ENCODE measurements at regions not wholly inside any gene's neighbourhood (a gene's known extent, or its start where the extent isn't known, plus 50 kb on each side); places are given as distances from the start of the nearest gene placed in this dataset.
"Not testable (repeated sequence)": the region's sequence is repeated elsewhere in the genome, so short reads cannot be mapped to it uniquely, and the experiment has no call there.

- DNase-seq, H3K27ac Mint-ChIP-seq, POLR2A ChIA-PET, H3K4me1 Mint-ChIP-seq, H3K9me3 Mint-ChIP-seq, H3K4me3 Mint-ChIP-seq, ATAC-seq, H3K27me3 Mint-ChIP-seq, H3K36me3 Mint-ChIP-seq: not testable (repeated sequence)
Measured at GRCh38 chr9:67708109-67708508, 150.6 kb upstream of the ANKRD20A1 start.

GRCh38 chr9:67711429-67711828, 147.3 kb upstream of the ANKRD20A1 start:
- H3K4me1 Mint-ChIP-seq, H3K36me3 Mint-ChIP-seq, H3K27me3 Mint-ChIP-seq, H3K9me3 Mint-ChIP-seq, DNase-seq, H3K4me3 Mint-ChIP-seq, POLR2A ChIA-PET, H3K27ac Mint-ChIP-seq: not testable (repeated sequence)
- ATAC-seq: peak in 1 of 2 donors; percentile 58

GRCh38 chr9:67711931-67712330, 146.8 kb upstream of the ANKRD20A1 start:
- H3K27me3 Mint-ChIP-seq, H3K4me1 Mint-ChIP-seq, ATAC-seq, POLR2A ChIA-PET, H3K36me3 Mint-ChIP-seq, H3K9me3 Mint-ChIP-seq: not testable (repeated sequence)
- Mint-ChIP-seq H3K4me3 (peak overlapping the region in 2 of 10 donors; percentile 50 to 59), H3K27ac (peak overlapping the region in 1 of 10 donors; percentile 27)
- peak in 1 of 10 donors; percentile 7 for DNase-seq

- ATAC-seq, H3K36me3 Mint-ChIP-seq, H3K27me3 Mint-ChIP-seq, H3K4me1 Mint-ChIP-seq, H3K9me3 Mint-ChIP-seq, POLR2A ChIA-PET: not testable (repeated sequence)
- peak overlapping the region in 6 of 10 donors; percentile 72 to 93 (median 85) for H3K27ac Mint-ChIP-seq
- peak overlapping the region in 9 of 10 donors; percentile 19 to 77 (median 59) for H3K4me3 Mint-ChIP-seq
- peak in 3 of 10 donors; percentile 0 to 58 (median 5) for DNase-seq
Measured at GRCh38 chr9:67712956-67713355, 145.8 kb upstream of the ANKRD20A1 start.

GRCh38 chr9:67717830-67718388, 140.8 kb upstream of the ANKRD20A1 start:
- H3K36me3 Mint-ChIP-seq, H3K4me1 Mint-ChIP-seq, H3K27me3 Mint-ChIP-seq, H3K4me3 Mint-ChIP-seq, POLR2A ChIA-PET, H3K9me3 Mint-ChIP-seq, H3K27ac Mint-ChIP-seq: not testable (repeated sequence)
- peak; percentile 15 to 84 (median 52) for DNase-seq
- ATAC-seq: peak; percentile 15 to 34

- H3K4me3 Mint-ChIP-seq, H3K27ac Mint-ChIP-seq, H3K4me1 Mint-ChIP-seq, POLR2A ChIA-PET, H3K27me3 Mint-ChIP-seq, H3K9me3 Mint-ChIP-seq, H3K36me3 Mint-ChIP-seq, ATAC-seq: not testable (repeated sequence)
- peak in 2 of 10 donors; percentile 0 to 16 for DNase-seq
Measured at GRCh38 chr9:67720491-67720890, 138.2 kb upstream of the ANKRD20A1 start.

GRCh38 chr9:67722460-67723090, 136.2 kb upstream of the ANKRD20A1 start:
- H3K36me3 Mint-ChIP-seq, H3K9me3 Mint-ChIP-seq, POLR2A ChIA-PET, H3K4me3 Mint-ChIP-seq, H3K27me3 Mint-ChIP-seq, DNase-seq, H3K27ac Mint-ChIP-seq, H3K4me1 Mint-ChIP-seq: not testable (repeated sequence)
- ATAC-seq: peak; percentile 78 to 81

GRCh38 chr9:67723185-67723584, 135.5 kb upstream of the ANKRD20A1 start:
- peak in 1 of 2 donors; percentile 19 for ATAC-seq

GRCh38 chr9:67724885-67725284, 133.8 kb upstream of the ANKRD20A1 start:
- H3K27me3 Mint-ChIP-seq, H3K27ac Mint-ChIP-seq, ATAC-seq, H3K9me3 Mint-ChIP-seq, POLR2A ChIA-PET, H3K4me1 Mint-ChIP-seq, H3K36me3 Mint-ChIP-seq: not testable (repeated sequence)
- peak overlapping the region in 2 of 10 donors; percentile 60 to 63 for H3K4me3 Mint-ChIP-seq
- peak in 6 of 10 donors; percentile 1 to 62 (median 16) for DNase-seq

More at GRCh38 chr9:67723185-67723584, 135.5 kb upstream of the ANKRD20A1 start:
- H3K27ac Mint-ChIP-seq: peak overlapping the region in 4 of 10 donors; percentile 29 to 87 (median 50)
- peak in 7 of 10 donors; percentile 3 to 53 (median 27) for DNase-seq
- POLR2A ChIA-PET, H3K27me3 Mint-ChIP-seq, H3K9me3 Mint-ChIP-seq, H3K4me1 Mint-ChIP-seq, H3K36me3 Mint-ChIP-seq: not testable (repeated sequence)
- H3K4me3 Mint-ChIP-seq: peak overlapping the region; percentile 70 to 95 (median 78)

GRCh38 chr9:67726213-67726988, 132.3 kb upstream of the ANKRD20A1 start:
- Mint-ChIP-seq H3K27ac (peak overlapping the region in 1 of 10 donors; percentile 74), H3K4me3 (peak overlapping the region in 5 of 10 donors; percentile 8 to 86 (median 77))
- DNase-seq (peak in 7 of 10 donors; percentile 0 to 62 (median 58)), ATAC-seq (peak; percentile 63 to 64)
- H3K27me3 Mint-ChIP-seq, H3K9me3 Mint-ChIP-seq, H3K36me3 Mint-ChIP-seq, POLR2A ChIA-PET, H3K4me1 Mint-ChIP-seq: not testable (repeated sequence)

- not testable (repeated sequence) for ATAC-seq
Measured at GRCh38 chr9:67763133-67763532, 95.6 kb upstream of the ANKRD20A1 start.

GRCh38 chr9:67771807-67772206, 86.9 kb upstream of the ANKRD20A1 start:
- H3K27ac Mint-ChIP-seq, ATAC-seq, H3K27me3 Mint-ChIP-seq, H3K4me3 Mint-ChIP-seq, POLR2A ChIA-PET, DNase-seq, H3K9me3 Mint-ChIP-seq, H3K4me1 Mint-ChIP-seq, H3K36me3 Mint-ChIP-seq: not testable (repeated sequence)

More at GRCh38 chr9:67763133-67763532, 95.6 kb upstream of the ANKRD20A1 start:
- H3K27ac Mint-ChIP-seq, H3K9me3 Mint-ChIP-seq, H3K4me1 Mint-ChIP-seq, DNase-seq, H3K36me3 Mint-ChIP-seq, H3K27me3 Mint-ChIP-seq, POLR2A ChIA-PET, H3K4me3 Mint-ChIP-seq: not testable (repeated sequence)

GRCh38 chr9:67800170-67800569, 58.6 kb upstream of the ANKRD20A1 start:
- H3K4me3 Mint-ChIP-seq, H3K27ac Mint-ChIP-seq, H3K4me1 Mint-ChIP-seq, POLR2A ChIA-PET, DNase-seq, H3K36me3 Mint-ChIP-seq, H3K27me3 Mint-ChIP-seq, ATAC-seq, H3K9me3 Mint-ChIP-seq: not testable (repeated sequence)

All from naive thymus-derived CD8-positive, alpha-beta T cell (primary cell).